NCI-H2029 treated with DMSO at 0.1 percent for 48 hours (cell line): ENCODE measurements at regions not wholly inside any gene's neighbourhood (a gene's known extent, or its start where the extent isn't known, plus 50 kb on each side); places are given as distances from the start of the nearest gene placed in this dataset.
"Not testable (repeated sequence)": the region's sequence is repeated elsewhere in the genome, so short reads cannot be mapped to it uniquely, and the experiment has no call there.

ENCODE experiments used
- DNase-seq: peaks from one replicate; lab custom pipeline; 2025; lab: John Stamatoyannopoulos, UW

DNA sequence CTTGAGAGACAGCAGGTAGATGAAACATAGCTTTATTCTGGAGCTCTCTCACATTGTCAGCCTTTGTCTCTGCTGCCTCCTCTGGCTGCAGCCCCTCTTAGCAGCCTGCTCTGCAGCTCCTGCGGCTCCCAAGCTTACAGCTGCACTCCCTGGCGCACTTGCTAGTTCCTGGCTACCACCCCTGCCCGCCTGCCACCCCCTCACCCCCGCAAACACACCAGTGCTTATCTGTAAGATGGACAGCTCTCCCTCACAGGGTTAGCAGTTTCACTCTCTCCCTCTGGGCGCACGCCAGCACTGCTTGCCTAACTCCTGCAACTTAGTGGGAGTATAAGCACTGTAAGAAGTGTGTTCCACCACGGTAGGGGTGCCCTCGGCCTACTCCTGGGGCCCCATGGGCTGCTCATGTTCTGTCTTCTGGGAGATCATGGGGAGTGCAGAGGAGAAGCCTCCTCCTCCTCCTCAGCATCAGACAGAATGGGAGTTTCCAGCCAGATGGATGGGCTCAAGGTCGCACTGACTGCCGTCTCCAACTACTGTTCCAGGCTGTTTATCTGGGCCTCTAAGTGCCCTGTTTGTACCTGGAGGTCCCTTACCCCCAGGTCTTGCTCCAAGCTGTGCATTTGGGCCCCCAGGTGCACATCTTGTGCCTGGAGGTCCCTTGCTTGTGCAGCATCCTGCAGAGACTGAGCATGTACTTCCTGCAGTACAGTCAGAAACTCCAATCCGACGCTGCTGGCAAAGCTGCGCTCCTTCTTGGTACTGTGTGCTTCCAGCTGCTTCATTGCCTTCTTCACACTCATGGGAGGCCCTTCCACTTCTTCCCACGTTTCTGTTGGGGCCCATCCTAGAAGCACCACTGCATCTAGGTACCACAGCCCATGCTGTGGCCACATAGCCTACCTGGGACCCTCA, 1388.1 kb downstream of the AMY1C start:
- DNase-seq, result peak; percentile 7

GRCh38 chr1:105138458-105138893, 1388.8 kb downstream of the AMY1C start:
- peak; percentile 42 for DNase-seq

DNA sequence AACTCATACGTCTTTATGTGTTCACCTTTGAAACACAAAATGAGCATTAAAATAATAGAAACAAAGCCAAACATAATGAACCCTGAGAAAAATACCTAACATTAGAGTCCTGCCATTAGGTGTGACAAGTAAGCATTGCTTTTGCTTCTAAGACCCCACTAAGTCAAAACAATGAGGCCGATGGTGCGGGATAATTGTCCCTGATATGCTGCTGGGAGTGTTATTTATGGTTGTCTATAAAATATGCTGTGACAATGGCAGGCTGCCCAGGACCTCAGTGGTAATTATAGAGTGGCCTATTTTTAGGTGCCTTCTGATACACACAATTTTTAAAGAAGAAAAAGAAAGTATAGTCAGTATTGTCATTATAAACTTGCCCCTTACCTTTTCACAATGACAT, 1423.1 kb downstream of the AMY1C start:
- DNase-seq, result no peak

- no peak for DNase-seq
These were observed 1431.1 kb downstream of the AMY1C start for GRCh38 chr1:105180789-105181188.

DNA sequence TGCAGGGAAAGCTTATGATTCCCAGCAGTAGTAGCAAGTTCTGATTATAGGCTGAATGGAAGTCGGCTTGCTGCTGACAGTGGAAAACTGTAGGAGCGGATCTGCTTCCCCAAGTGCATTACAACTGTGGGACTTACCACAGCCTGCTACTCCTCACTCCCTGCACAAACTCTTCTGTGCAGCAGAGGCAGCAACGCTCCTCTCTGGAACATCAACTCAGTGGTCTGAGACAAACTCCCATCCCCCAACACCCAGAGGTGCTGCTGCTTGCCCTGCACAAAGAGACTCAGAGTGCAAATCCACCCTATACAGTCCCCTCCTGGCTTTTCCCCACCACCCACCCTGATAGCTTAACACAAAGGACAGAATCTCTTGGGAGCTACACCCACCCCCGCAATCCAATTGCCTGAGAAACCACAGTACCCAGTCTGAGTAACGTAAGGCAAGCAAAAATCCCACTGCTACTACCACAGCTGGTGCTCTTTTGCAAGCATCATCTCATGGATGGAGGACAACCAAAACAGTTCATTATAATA, 1455.2 kb downstream of the AMY1C start:
- DNase-seq, result no peak

DNA sequence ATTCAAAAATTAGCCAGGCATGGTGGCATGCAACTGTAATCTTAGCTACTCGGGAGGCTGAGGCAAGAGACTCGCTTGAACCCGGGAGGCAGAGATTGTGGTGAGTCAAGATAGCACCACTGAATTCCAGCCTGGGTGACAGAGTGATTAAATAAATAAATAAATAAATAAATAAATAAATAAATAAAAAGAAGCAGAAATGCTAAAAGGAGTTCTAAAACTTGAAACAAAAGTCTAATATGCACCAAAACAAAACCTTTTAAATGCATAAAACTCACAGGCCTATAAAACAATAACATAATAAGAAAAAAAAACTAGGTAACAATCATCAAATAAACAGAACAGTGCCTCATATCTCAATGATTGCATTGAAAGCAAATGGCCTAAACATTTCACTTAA, 1458.9 kb downstream of the AMY1C start:
- DNase-seq, result no peak

DNA sequence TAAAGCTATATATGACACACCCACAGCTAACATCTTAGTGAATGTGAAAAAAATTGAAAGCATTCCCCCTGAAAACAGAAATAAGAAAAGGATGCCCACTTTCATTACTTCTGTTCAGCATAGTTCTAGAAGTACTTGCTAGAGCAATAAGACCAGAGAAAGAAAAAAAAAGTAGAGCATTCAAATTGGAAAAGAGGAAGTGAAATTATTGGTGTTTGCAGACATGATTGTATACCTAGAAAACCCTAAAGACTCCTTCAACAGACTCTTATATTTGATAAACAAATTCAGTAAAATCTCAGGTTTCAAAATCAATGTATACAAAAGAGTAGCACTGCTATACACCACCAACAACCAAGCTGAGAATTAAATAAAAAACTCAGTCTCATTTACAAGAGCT, 1461.0 kb downstream of the AMY1C start:
- no peak for DNase-seq

DNA sequence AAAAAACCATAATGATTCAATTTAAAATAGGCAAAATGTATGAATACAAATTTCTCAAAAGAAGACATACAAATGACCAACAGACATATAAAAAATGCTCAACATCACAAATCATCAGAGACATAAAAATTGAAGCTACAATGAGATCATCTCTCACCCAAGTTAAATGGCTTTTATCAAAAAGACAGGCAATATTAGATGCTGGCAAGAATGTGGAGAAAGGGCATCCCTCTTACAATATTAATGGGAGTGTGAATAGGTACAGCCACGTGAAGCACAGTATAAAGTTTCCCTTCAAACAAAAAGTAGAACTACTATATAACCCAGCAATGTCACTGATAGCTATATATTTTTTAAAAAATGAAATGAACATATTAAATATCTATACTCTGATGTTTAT, 1481.7 kb downstream of the AMY1C start:
- no peak for DNase-seq

DNA sequence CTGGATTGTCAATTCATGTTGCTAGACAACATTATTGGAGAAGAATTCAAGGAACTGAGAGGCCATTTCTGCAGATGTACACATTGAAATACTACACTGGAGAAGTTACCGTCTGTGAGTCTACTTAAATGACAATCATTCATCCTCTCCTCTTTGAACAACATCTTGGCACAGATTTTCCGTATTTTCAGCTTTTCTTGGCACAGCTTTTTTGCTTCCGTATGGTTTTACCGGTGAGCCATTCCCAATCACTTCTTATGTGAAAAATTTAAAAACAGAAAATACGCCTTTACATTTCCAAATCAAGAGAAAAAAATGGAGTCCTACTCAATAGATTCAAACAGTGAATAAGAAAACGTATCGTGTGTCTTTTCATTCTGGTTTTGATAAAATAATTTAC, 1493.7 kb downstream of the AMY1C start:
- no peak for DNase-seq

DNA sequence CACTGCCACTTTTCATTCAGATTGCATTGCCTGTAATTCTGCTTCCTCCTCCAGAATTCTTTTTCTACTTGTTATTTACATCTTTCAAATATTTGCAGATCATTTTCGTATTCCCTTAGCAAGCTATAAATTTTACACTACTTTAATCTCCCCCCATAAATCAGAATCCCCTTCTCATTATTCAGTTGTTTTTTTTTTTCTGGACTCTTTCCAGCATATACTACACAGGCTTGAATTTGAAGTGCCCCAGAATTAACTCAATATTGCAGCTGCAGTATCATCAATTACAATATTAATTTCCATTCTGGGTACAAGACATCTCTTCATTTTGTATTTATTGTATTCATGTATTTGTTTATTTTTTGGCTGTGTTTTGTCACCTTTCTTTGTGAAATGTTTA, 1494.3 kb downstream of the AMY1C start:
- DNase-seq, result no peak

GRCh38 chr1:105254906-105255305, 1505.2 kb downstream of the AMY1C start:
- DNase-seq, result no peak

DNA sequence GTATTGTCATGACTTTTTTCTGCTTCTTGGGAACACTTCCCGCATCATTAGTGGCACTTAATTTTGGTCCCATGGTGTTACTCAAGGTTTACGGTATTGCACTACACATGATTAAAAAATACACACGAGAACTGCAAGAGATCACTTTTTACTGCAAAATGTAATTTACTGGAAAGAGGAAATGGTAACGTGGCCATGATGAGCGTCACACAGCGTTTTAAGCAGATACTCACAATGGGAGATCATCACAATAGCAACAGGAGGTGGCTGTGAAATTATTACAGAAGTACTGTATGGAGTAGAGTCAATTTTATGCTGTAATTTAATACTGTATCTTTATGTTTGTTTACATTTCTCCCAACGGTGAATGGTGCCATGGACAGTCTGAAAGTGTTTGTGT, 1510.3 kb downstream of the AMY1C start:
- no peak for DNase-seq

DNA sequence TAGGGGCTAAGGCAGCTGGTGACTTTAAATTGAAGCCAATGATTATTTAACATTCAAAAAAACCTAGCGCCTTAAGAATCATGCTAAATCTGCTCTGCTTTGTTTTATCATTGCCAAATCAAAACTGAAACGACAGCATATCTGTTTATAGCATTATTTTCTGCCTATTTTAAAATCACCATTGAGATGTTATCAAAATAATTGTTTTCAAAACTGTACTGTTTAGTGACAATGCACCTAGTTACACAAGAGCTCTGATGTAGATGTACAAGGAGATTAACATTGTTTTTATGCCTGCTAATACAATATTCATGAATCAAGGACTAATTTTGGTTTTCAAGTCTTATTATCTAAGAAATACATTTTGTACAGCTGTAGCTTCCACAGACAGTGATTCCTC, 1521.3 kb downstream of the AMY1C start:
- DNase-seq, result no peak

DNA sequence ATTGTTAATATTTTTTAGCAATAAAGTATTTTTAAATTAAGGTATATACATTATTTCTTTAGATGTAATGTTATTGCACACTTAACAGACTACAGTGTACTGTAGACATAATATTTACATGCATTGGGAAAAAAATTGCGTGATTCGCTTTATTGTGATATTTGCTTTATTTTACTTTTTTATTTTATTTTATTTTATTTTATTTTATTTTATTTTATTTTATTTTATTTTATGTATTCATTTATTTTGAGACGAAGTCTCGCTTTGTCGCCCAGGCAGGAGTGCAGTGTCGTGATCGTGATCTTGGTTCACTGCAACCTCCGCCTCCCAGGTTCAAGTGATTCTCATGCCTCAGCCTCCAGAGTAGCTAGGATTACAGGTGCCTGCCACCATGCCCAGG, 1522.7 kb downstream of the AMY1C start:
- not testable (repeated sequence) for DNase-seq

DNA sequence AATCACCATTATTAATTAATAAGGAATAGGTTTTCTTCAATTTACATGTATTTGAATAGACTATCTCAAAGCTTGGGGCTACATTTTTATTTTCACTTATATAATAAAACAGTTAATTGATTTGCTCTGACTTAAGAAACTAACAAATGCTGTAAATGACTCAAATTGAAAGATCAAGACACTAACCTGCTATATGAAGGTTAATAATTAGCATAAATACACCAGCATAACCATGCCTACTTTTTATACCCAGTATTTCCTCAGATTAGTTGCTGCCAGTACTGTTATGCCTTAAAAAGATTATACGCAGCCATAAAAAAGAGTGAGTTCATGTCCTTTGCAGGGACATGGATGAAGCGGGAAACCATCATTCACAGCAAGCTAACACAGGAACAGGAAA, 1545.1 kb downstream of the AMY1C start:
- no peak for DNase-seq

- no peak for DNase-seq
These were observed 1560.4 kb downstream of the AMY1C start for GRCh38 chr1:105310063-105310462.

DNA sequence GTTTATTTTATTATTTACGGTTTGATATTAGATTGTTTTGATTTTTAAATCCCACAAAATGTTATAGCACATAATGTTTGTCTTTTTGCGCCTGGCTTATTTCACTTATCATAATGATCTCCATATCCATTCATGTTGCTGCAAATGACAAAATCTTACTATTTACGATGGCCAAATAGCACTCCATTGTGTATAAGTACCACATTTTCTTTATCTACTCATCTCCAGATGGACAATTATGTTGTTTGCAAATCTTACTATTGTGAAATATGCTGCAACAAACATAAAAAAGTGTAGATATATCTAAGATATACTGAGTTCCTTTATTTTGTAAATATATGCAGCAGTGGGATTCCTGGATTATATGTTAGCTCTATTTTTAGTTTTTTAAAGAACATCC, 1568.3 kb downstream of the AMY1C start:
- DNase-seq, result no peak

DNA sequence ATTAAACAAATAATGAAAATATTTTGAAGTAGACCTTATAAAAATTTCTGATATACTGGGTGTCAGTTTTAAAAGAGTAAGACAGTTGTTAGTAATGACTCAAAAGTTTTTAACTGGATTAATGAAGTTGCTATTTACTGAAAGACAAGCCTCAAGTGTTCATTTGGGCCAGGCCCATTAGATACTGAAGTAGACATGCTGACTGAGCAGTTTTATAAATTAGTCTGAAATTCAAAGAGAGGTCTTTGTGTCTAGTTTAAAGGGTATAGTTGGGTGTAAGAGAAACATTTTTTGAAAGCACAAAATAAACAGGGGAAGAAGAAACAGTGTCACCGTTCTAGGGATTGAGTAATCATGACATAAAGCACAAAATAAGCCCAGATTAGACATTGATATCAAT, 1577.2 kb downstream of the AMY1C start:
- DNase-seq, result no peak

- DNase-seq, result peak; percentile 51
These were observed 1587.7 kb downstream of the AMY1C start for GRCh38 chr1:105337420-105337819.

- no peak for DNase-seq
These were observed 1593.6 kb downstream of the AMY1C start for GRCh38 chr1:105343317-105343716.

GRCh38 chr1:105359457-105359856, 1609.8 kb downstream of the AMY1C start:
- no peak for DNase-seq

DNA sequence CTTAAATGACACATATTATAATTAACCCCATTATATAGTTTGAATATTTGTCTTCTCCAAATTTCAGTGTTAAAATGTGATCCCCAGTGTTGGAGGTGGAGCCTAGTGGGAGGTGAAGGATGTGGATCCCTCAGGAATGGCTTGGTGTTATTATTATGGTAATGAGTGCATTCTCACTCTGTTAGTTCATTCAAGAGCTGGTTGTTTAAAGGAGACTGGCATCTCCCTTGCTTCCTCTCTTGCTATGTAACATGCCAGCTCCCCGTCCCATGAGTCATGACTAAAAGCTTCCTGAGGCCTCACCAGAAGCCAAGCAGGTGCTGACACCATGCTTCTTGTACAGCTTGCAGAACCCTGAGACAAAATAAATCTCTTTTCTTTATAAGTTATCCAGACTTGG, 1612.7 kb downstream of the AMY1C start:
- DNase-seq, result no peak

- DNase-seq, result no peak
These were observed 1618.7 kb downstream of the AMY1C start for GRCh38 chr1:105368446-105368845.

DNA sequence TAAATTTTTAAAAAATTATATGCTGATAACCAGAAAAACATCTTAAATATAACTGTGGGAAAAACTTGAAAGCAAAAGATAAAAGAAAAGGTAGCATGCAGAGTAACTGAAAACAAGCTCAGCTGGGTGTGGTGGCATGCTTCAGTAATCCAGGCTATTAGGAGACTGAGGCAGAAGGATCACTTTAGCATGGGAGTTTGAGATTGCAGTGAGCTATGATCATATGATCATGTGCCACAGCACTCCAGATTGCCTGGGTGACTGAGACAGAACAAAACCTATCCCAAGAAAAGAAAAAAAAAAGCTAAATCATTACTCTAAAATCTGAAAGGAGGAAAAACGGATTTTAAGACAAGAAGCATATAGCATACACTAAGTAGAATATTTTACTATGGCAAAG, 1624.0 kb downstream of the AMY1C start:
- DNase-seq, result no peak
